PC-9 (cell line): ENCODE measurements at regions not wholly inside any gene's neighbourhood (a gene's known extent, or its start where the extent isn't known, plus 50 kb on each side); places are given as distances from the start of the nearest gene placed in this dataset.

Source experiments
- EZH2 ChIP-seq: fragments of 200-600 bp; sonication (generic); IDR thresholded peaks from 2 replicates; pipeline ENCODE4 v1.8.0; 2017; ENCODE audit warnings: antibody characterized with exemption, low read depth
- TF ChIP-seq, protein P1 (sequence below): fragments of 200-600 bp; sonication (generic); conservative IDR thresholded peaks from 2 replicates; pipeline ENCODE4 v1.6.1; 2017; ENCODE audit warnings: mixed run types, antibody characterized with exemption, mild to moderate bottlenecking, moderate library complexity

DNA sequence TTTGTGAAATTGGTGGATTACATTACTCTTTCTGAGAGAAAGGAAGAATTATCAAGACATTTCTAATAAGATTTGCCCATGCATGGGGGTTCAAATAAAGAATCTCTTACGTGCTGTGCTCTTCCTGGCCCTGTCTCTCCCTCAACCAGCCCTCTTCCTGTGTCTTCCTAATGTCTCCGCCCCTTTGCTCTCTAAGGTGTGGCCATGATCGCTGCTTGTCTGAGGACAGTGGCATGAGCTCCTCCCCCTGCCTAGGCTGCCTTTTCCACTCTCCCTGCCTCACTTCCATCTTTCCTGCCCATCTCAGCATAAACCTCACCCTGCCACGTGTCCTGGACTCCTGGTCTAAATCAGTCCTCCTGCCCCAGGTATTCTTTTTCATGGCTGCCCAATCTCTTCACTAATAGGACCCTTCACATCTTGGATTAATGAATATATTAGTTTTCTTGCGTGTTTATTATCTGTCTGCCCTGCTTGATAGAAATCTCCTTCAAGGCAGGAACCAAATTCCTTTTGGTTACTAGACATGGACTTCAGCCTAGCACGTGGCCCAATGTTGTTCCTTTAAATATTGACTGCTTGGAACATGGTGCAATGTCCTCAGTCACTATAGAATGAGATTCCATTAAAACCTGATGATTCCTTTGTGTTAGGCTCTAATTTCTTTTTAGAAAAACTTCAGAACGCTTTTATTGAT, 122.3 kb downstream of the MTRR start:
- no peak for TF ChIP-seq EZH2
- TF ChIP-seq, protein P1, sequence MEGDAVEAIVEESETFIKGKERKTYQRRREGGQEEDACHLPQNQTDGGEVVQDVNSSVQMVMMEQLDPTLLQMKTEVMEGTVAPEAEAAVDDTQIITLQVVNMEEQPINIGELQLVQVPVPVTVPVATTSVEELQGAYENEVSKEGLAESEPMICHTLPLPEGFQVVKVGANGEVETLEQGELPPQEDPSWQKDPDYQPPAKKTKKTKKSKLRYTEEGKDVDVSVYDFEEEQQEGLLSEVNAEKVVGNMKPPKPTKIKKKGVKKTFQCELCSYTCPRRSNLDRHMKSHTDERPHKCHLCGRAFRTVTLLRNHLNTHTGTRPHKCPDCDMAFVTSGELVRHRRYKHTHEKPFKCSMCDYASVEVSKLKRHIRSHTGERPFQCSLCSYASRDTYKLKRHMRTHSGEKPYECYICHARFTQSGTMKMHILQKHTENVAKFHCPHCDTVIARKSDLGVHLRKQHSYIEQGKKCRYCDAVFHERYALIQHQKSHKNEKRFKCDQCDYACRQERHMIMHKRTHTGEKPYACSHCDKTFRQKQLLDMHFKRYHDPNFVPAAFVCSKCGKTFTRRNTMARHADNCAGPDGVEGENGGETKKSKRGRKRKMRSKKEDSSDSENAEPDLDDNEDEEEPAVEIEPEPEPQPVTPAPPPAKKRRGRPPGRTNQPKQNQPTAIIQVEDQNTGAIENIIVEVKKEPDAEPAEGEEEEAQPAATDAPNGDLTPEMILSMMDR = no peak
